GM19351 (cell line): ENCODE measurements at regions not wholly inside any gene's neighbourhood (a gene's known extent, or its start where the extent isn't known, plus 50 kb on each side); places are given as distances from the start of the nearest gene placed in this dataset.
"Not testable (repeated sequence)": the region's sequence is repeated elsewhere in the genome, so short reads cannot be mapped to it uniquely, and the experiment has no call there.

ENCODE experiments used
- ATAC-seq: cut with Tn5 transposase; IDR thresholded peaks from one replicate; pipeline ENCODE4 v1.9.1; 2021; ENCODE audit warnings: mild to moderate bottlenecking, moderate library complexity; ENCODE audit not compliant: unreplicated experiment

- ATAC-seq: no peak
Measured at GRCh38 chr12:131387281-131388163, 323.4 kb upstream of the SFSWAP start.

- ATAC-seq: not testable (repeated sequence)
Measured at GRCh38 chr12:131388164-131389053, 322.5 kb upstream of the SFSWAP start.

GRCh38 chr12:131389054-131390013, 321.6 kb upstream of the SFSWAP start:
- no peak for ATAC-seq

- ATAC-seq: no peak
Measured at GRCh38 chr12:131390412-131391334, 320.2 kb upstream of the SFSWAP start.

- ATAC-seq: no peak
Measured at GRCh38 chr12:131391399-131391798, 319.5 kb upstream of the SFSWAP start.

GRCh38 chr12:131394752-131395151, 316.1 kb upstream of the SFSWAP start:
- not testable (repeated sequence) for ATAC-seq

- ATAC-seq: not testable (repeated sequence)
Measured at GRCh38 chr12:131395209-131395684, 315.6 kb upstream of the SFSWAP start.

- ATAC-seq: no peak
Measured at GRCh38 chr12:131395971-131396573, 314.8 kb upstream of the SFSWAP start.

- ATAC-seq: no peak
Measured at GRCh38 chr12:131397493-131398181, 313.3 kb upstream of the SFSWAP start.

- ATAC-seq: no peak
Measured at GRCh38 chr12:131399000-131399399, 311.9 kb upstream of the SFSWAP start.

GRCh38 chr12:131400668-131401294, 310.1 kb upstream of the SFSWAP start:
- ATAC-seq: not testable (repeated sequence)

- not testable (repeated sequence) for ATAC-seq
Measured at GRCh38 chr12:131401907-131402633, 308.8 kb upstream of the SFSWAP start.

GRCh38 chr12:131402781-131403396, 308.0 kb upstream of the SFSWAP start:
- ATAC-seq: no peak

GRCh38 chr12:131403676-131404075, 307.2 kb upstream of the SFSWAP start:
- no peak for ATAC-seq

GRCh38 chr12:131404705-131405104, 306.2 kb upstream of the SFSWAP start:
- no peak for ATAC-seq

GRCh38 chr12:131407221-131408035, 303.5 kb upstream of the SFSWAP start:
- no peak for ATAC-seq
